ENCODE measurements at regions not wholly inside any gene's neighbourhood (a gene's known extent, or its start where the extent isn't known, plus 50 kb on each side); places are given as distances from the start of the nearest gene placed in this dataset.

GRCh38 chr10:26640391-26640790 lies 57.1 kb upstream of the PDSS1 start:
- Histone ChIP-seq H3K27me3 (ENCODE audit: control insufficient read depth in 1 of 2, insufficient read depth in 2 of 2, low read length in 2 of 2) (no peaks in the 10 kb centered on the region), H3K4me3 (ENCODE audit: low read length in 2 of 2) (no peak overlapping the region), H3K4me1 (ENCODE audit: control insufficient read depth, insufficient read depth, low read length) (no peaks in the 10 kb centered on the region), H3K9ac (ENCODE audit: low read length in 2 of 2) (no peak overlapping the region), H3K27ac (ENCODE audit: low read length) (no peak overlapping the region), H3K9me3 (ENCODE audit: control insufficient read depth in 2 of 2, low read length in 2 of 2) (peaks cover 0 to 4% of the 10 kb centered on the region in 2 donors), H3K36me3 (ENCODE audit: control insufficient read depth in 2 of 2, insufficient read depth in 2 of 2, low read length in 2 of 2) (no peaks in the 10 kb centered on the region)

- H3K9ac ChIP-seq (ENCODE audit: low read length in 2 of 2) = no peak overlapping the region
- H3K9me3 ChIP-seq (ENCODE audit: control insufficient read depth in 2 of 2, low read length in 2 of 2) = peaks cover 0 to 4% of the 10 kb centered on the region in 2 donors
- no peaks in the 10 kb centered on the region for H3K4me1 ChIP-seq (ENCODE audit: control insufficient read depth, insufficient read depth, low read length)
- no peaks in the 10 kb centered on the region for H3K27me3 ChIP-seq (ENCODE audit: control insufficient read depth in 1 of 2, insufficient read depth in 2 of 2, low read length in 2 of 2)
- H3K36me3 ChIP-seq (ENCODE audit: control insufficient read depth in 2 of 2, insufficient read depth in 2 of 2, low read length in 2 of 2) = no peaks in the 10 kb centered on the region
- no peak overlapping the region for H3K4me3 ChIP-seq (ENCODE audit: low read length in 2 of 2)
- H3K27ac ChIP-seq (ENCODE audit: low read length) = no peak overlapping the region
Observed at GRCh38 chr10:26642896-26643653, 54.4 kb upstream of the PDSS1 start.

GRCh38 chr10:26647602-26648244 lies 49.8 kb upstream of the PDSS1 start:
- Histone ChIP-seq H3K4me3 (ENCODE audit: low read length in 2 of 2) (no peak overlapping the region), H3K4me1 (ENCODE audit: control insufficient read depth, insufficient read depth, low read length) (no peaks in the 10 kb centered on the region), H3K27me3 (ENCODE audit: control insufficient read depth in 1 of 2, insufficient read depth in 2 of 2, low read length in 2 of 2) (no peaks in the 10 kb centered on the region), H3K9ac (ENCODE audit: low read length in 2 of 2) (no peak overlapping the region), H3K9me3 (ENCODE audit: control insufficient read depth in 2 of 2, low read length in 2 of 2) (no peaks in the 10 kb centered on the region), H3K36me3 (ENCODE audit: control insufficient read depth in 2 of 2, insufficient read depth in 2 of 2, low read length in 2 of 2) (no peaks in the 10 kb centered on the region), H3K27ac (ENCODE audit: low read length) (no peak overlapping the region)
